ENCODE measurements at regions not wholly inside any gene's neighbourhood (a gene's known extent, or its start where the extent isn't known, plus 50 kb on each side); places are given as distances from the start of the nearest gene placed in this dataset.
"Not testable (repeated sequence)": the region's sequence is repeated elsewhere in the genome, so short reads cannot be mapped to it uniquely, and the experiment has no call there.

GRCh38 chr16:88188171-88188895, 194.4 kb upstream of the ZNF469 start:
- DNase-seq: not testable (repeated sequence)

- not testable (repeated sequence) for DNase-seq
These were observed 192.1 kb upstream of the ZNF469 start for GRCh38 chr16:88190592-88191095.

- DNase-seq: not testable (repeated sequence)
These were observed 191.6 kb upstream of the ZNF469 start for GRCh38 chr16:88191168-88191567.

GRCh38 chr16:88192601-88193000, 190.2 kb upstream of the ZNF469 start:
- no peak for DNase-seq

GRCh38 chr16:88193706-88194396, 188.9 kb upstream of the ZNF469 start:
- peak; percentile 24 for DNase-seq

- DNase-seq: no peak
These were observed 188.1 kb upstream of the ZNF469 start for GRCh38 chr16:88194397-88195268.

GRCh38 chr16:88195269-88195705, 187.5 kb upstream of the ZNF469 start:
- DNase-seq: no peak

GRCh38 chr16:88195911-88196465, 186.8 kb upstream of the ZNF469 start:
- DNase-seq: no peak

- DNase-seq: no peak
These were observed 186.0 kb upstream of the ZNF469 start for GRCh38 chr16:88196471-88197400.

GRCh38 chr16:88197481-88198456, 185.0 kb upstream of the ZNF469 start:
- no peak for DNase-seq

GRCh38 chr16:88198457-88199295, 184.1 kb upstream of the ZNF469 start:
- DNase-seq: not testable (repeated sequence)

GRCh38 chr16:88199296-88200153, 183.2 kb upstream of the ZNF469 start:
- not testable (repeated sequence) for DNase-seq

GRCh38 chr16:88200154-88200895, 182.4 kb upstream of the ZNF469 start:
- DNase-seq: not testable (repeated sequence)

GRCh38 chr16:88200896-88201185, 181.9 kb upstream of the ZNF469 start:
- DNase-seq: no peak

- DNase-seq: not testable (repeated sequence)
These were observed 181.1 kb upstream of the ZNF469 start for GRCh38 chr16:88201611-88202010.

- no peak for DNase-seq
These were observed 180.5 kb upstream of the ZNF469 start for GRCh38 chr16:88202207-88202745.

All from CD4-positive, alpha-beta T cell treated with Interleukin-17A for 4 hours (primary cell).